Fibroblast of mammary gland (primary cell): ENCODE measurements at regions not wholly inside any gene's neighbourhood (a gene's known extent, or its start where the extent isn't known, plus 50 kb on each side); places are given as distances from the start of the nearest gene placed in this dataset.

Experiments used
- DNase-seq: peaks from one replicate; pipeline ENCODE4 v3.0.0-alpha.2; 2010; ENCODE audit warnings: low read depth
- H3K4me3 ChIP-seq: 2 replicates; pipeline ENCODE4 v1.5.1; 2011; ENCODE audit warnings: low read depth, mild to moderate bottlenecking, low read length, moderate library complexity; ENCODE audit not compliant: control insufficient read depth
- CTCF ChIP-seq: conservative IDR thresholded peaks from 2 replicates; pipeline ENCODE4 v1.5.1; 2011; ENCODE audit warnings: low read depth, low read length, inconsistent platforms; ENCODE audit not compliant: control insufficient read depth, insufficient read depth

GRCh38 chr20:17169585-17170136, 57.2 kb upstream of the PCSK2 start:
- no peak for TF ChIP-seq CTCF
- DNase-seq: no peak
- H3K4me3 ChIP-seq: no peak overlapping the region

- no peak for TF ChIP-seq CTCF
- no peak overlapping the region for H3K4me3 ChIP-seq
- no peak for DNase-seq
These were observed 55.0 kb upstream of the PCSK2 start for GRCh38 chr20:17171746-17172280.

GRCh38 chr20:17172836-17173516, 53.9 kb upstream of the PCSK2 start:
- H3K4me3 ChIP-seq: no peak overlapping the region
- TF ChIP-seq CTCF: no peak
- DNase-seq: no peak
